SH-SY5Y (cell line): ENCODE measurements at regions not wholly inside any gene's neighbourhood (a gene's known extent, or its start where the extent isn't known, plus 50 kb on each side); places are given as distances from the start of the nearest gene placed in this dataset.

ENCODE experiments used
- GATA2 ChIP-seq: IDR thresholded peaks from 2 replicates; pipeline ENCODE4 v1.6.1; 2011; ENCODE audit warnings: mild to moderate bottlenecking, low read depth, low read length
- GATA3 ChIP-seq: IDR thresholded peaks from 2 replicates; pipeline ENCODE4 v1.6.1; 2011; ENCODE audit warnings: low read depth, mild to moderate bottlenecking, low read length, moderate library complexity

GRCh38 chr3:147551491-147551890 lies 142.3 kb downstream of the ZIC1 start:
- TF ChIP-seq GATA2 (no peak), GATA3 (no peak)
